ENCODE measurements at regions not wholly inside any gene's neighbourhood (a gene's known extent, or its start where the extent isn't known, plus 50 kb on each side); places are given as distances from the start of the nearest gene placed in this dataset.

- CTCF ChIA-PET: interaction anchor here (0.6 kb wide), 1 partner anchor 1293 kb away, joined by 5 read pairs; no protein-coding TSS in a partner anchor
- Histone ChIP-seq H3K4me3 (ENCODE audit: low read depth, low read length) (no peak overlapping the region), H3K36me3 (ENCODE audit: control insufficient read depth in 2 of 2, insufficient read depth in 1 of 2, low read length in 2 of 2) (no peaks in the 10 kb centered on the region), H3K27ac (ENCODE audit: extremely low read depth, low read depth, low read length) (no peak overlapping the region), H3K9me3 (ENCODE audit: control insufficient read depth, insufficient read depth, low read depth, low read length) (no peaks in the 10 kb centered on the region), H3K4me1 (ENCODE audit: control insufficient read depth, insufficient read depth, low read length) (peaks cover 3% of the 10 kb centered on the region; the same call in 1 of the 2 replicates)
- POLR2A ChIA-PET: no interaction called here
- no peak for TF ChIP-seq HOXA7 (CRISPR knock-in tag; IDR thresholded peaks at IDR 0.05; ENCODE audit: borderline replicate concordance)
- TF ChIP-seq ZNF138 (tag by site-specific recombination; IDR thresholded peaks at IDR 0.05; ENCODE audit: borderline replicate concordance): no peak
- no peak for TF ChIP-seq ZNF548 (tag by site-specific recombination; IDR thresholded peaks at IDR 0.05)
- no peak for TF ChIP-seq ZFP3 (tag by site-specific recombination; IDR thresholded peaks at IDR 0.05; ENCODE audit: low read depth)
- TF ChIP-seq ZNF202 (tag by site-specific recombination; IDR thresholded peaks at IDR 0.05; ENCODE audit: borderline replicate concordance): no peak
- TF ChIP-seq ZNF112 (tag by site-specific recombination; IDR thresholded peaks at IDR 0.05): no peak
- no peak for TF ChIP-seq ZNF585B (tag by site-specific recombination; IDR thresholded peaks at IDR 0.05)
- no peak for TF ChIP-seq ZNF2 (tag by site-specific recombination; IDR thresholded peaks at IDR 0.05)
- TF ChIP-seq KLF7 (tag by site-specific recombination; IDR thresholded peaks at IDR 0.05; ENCODE audit: borderline replicate concordance): no peak
- TF ChIP-seq ZSCAN23 (tag by site-specific recombination; IDR thresholded peaks at IDR 0.05): no peak
- TF ChIP-seq ZNF664 (tag by site-specific recombination; IDR thresholded peaks at IDR 0.05): no peak
- TF ChIP-seq ZNF843 (tag by site-specific recombination; IDR thresholded peaks at IDR 0.05): no peak
- no peak for TF ChIP-seq ZFHX2 (tag by site-specific recombination; conservative IDR thresholded peaks at IDR 0.05)
- no peak for TF ChIP-seq PATZ1 (tag by site-specific recombination; IDR thresholded peaks at IDR 0.05)
- no peak for TF ChIP-seq GFI1B (tag by site-specific recombination; IDR thresholded peaks at IDR 0.05)
- TF ChIP-seq ZNF610 (tag by site-specific recombination; IDR thresholded peaks at IDR 0.05; ENCODE audit: borderline replicate concordance): no peak
These were observed 424.2 kb downstream of the SPATA31D1 start for GRCh38 chr9:82412586-82413305.

- Histone ChIP-seq H3K4me3 (ENCODE audit: low read depth, low read length) (no peak overlapping the region), H3K36me3 (ENCODE audit: control insufficient read depth in 2 of 2, insufficient read depth in 1 of 2, low read length in 2 of 2) (no peaks in the 10 kb centered on the region), H3K9me3 (ENCODE audit: control insufficient read depth, insufficient read depth, low read depth, low read length) (no peaks in the 10 kb centered on the region), H3K27ac (ENCODE audit: extremely low read depth, low read depth, low read length) (no peak overlapping the region), H3K4me1 (ENCODE audit: control insufficient read depth, insufficient read depth, low read length) (no peaks in the 10 kb centered on the region)
- CTCF ChIA-PET: interaction anchor here (0.5 kb wide), 1 partner anchor 1278 kb away, joined by 3 read pairs; no protein-coding TSS in a partner anchor
- POLR2A ChIA-PET: no interaction called here
- TF ChIP-seq PRDM10 (tag by site-specific recombination; IDR thresholded peaks at IDR 0.05) (no peak), ZNF549 (tag by site-specific recombination; IDR thresholded peaks at IDR 0.05) (no peak), ZNF623 (tag by site-specific recombination; IDR thresholded peaks at IDR 0.05) (no peak), ZFP37 (tag by site-specific recombination; IDR thresholded peaks at IDR 0.05) (no peak), ZNF19 (tag by site-specific recombination; IDR thresholded peaks at IDR 0.05; ENCODE audit: low read depth) (no peak), ZNF610 (tag by site-specific recombination; IDR thresholded peaks at IDR 0.05; ENCODE audit: borderline replicate concordance) (no peak)
- TF ChIP-seq, protein P1, sequence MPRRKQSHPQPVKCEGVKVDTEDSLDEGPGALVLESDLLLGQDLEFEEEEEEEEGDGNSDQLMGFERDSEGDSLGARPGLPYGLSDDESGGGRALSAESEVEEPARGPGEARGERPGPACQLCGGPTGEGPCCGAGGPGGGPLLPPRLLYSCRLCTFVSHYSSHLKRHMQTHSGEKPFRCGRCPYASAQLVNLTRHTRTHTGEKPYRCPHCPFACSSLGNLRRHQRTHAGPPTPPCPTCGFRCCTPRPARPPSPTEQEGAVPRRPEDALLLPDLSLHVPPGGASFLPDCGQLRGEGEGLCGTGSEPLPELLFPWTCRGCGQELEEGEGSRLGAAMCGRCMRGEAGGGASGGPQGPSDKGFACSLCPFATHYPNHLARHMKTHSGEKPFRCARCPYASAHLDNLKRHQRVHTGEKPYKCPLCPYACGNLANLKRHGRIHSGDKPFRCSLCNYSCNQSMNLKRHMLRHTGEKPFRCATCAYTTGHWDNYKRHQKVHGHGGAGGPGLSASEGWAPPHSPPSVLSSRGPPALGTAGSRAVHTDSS (tag by site-specific recombination; IDR thresholded peaks at IDR 0.05): no peak
- TF ChIP-seq, protein P2, sequence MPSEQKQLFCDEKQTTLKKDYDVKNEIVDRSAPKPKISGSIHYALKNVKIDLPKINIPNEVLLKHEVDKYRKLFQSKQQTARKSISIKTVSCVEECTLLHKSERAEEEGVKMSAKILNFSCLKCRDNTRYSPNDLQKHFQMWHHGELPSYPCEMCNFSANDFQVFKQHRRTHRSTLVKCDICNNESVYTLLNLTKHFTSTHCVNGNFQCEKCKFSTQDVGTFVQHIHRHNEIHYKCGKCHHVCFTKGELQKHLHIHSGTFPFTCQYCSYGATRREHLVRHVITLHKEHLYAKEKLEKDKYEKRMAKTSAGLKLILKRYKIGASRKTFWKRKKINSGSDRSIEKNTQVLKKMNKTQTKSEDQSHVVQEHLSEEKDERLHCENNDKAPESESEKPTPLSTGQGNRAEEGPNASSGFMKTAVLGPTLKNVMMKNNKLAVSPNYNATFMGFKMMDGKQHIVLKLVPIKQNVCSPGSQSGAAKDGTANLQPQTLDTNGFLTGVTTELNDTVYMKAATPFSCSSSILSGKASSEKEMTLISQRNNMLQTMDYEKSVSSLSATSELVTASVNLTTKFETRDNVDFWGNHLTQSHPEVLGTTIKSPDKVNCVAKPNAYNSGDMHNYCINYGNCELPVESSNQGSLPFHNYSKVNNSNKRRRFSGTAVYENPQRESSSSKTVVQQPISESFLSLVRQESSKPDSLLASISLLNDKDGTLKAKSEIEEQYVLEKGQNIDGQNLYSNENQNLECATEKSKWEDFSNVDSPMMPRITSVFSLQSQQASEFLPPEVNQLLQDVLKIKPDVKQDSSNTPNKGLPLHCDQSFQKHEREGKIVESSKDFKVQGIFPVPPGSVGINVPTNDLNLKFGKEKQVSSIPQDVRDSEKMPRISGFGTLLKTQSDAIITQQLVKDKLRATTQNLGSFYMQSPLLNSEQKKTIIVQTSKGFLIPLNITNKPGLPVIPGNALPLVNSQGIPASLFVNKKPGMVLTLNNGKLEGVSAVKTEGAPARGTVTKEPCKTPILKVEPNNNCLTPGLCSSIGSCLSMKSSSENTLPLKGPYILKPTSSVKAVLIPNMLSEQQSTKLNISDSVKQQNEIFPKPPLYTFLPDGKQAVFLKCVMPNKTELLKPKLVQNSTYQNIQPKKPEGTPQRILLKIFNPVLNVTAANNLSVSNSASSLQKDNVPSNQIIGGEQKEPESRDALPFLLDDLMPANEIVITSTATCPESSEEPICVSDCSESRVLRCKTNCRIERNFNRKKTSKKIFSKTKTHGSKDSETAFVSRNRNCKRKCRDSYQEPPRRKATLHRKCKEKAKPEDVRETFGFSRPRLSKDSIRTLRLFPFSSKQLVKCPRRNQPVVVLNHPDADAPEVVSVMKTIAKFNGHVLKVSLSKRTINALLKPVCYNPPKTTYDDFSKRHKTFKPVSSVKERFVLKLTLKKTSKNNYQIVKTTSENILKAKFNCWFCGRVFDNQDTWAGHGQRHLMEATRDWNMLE (tag by site-specific recombination; conservative IDR thresholded peaks at IDR 0.05; ENCODE audit: low read depth): no peak
These were observed 428.9 kb downstream of the SPATA31D1 start for GRCh38 chr9:82417501-82417900.
